ENCODE measurements at regions not wholly inside any gene's neighbourhood (a gene's known extent, or its start where the extent isn't known, plus 50 kb on each side); places are given as distances from the start of the nearest gene placed in this dataset.

GRCh38 chr3:177835917-177836316 is 638.6 kb upstream of the TBL1XR1 start:
- H3K4me3 ChIP-seq (ENCODE audit: low read length) = no peak overlapping the region
- H3K27ac ChIP-seq (ENCODE audit: low read length) = no peak overlapping the region
- no peaks in the 10 kb centered on the region for H3K36me3 ChIP-seq (ENCODE audit: control insufficient read depth, insufficient read depth, low read length)
- H3K27me3 ChIP-seq (ENCODE audit: control insufficient read depth, insufficient read depth, low read length) = no peaks in the 10 kb centered on the region
- H3K4me1 ChIP-seq (ENCODE audit: control insufficient read depth, insufficient read depth, low read length) = peaks cover 7% of the 10 kb centered on the region
- DNase-seq = no peak
- no peaks in the 10 kb centered on the region for H3K9me3 ChIP-seq (ENCODE audit: control insufficient read depth, low read depth, low read length)
- no CpG with 5 or more reads among the region's 1 CpG for WGBS (ENCODE audit: insufficient coverage, low lambda C conversion rate)

- H3K27me3 ChIP-seq (ENCODE audit: control insufficient read depth, insufficient read depth, low read length) = no peaks in the 10 kb centered on the region
- no peaks in the 10 kb centered on the region for H3K36me3 ChIP-seq (ENCODE audit: control insufficient read depth, insufficient read depth, low read length)
- peaks cover 7% of the 10 kb centered on the region for H3K4me1 ChIP-seq (ENCODE audit: control insufficient read depth, insufficient read depth, low read length)
- peak; percentile 41 to 67 for DNase-seq
- H3K4me3 ChIP-seq (ENCODE audit: low read length) = no peak overlapping the region
- no peak overlapping the region for H3K27ac ChIP-seq (ENCODE audit: low read length)
- no peaks in the 10 kb centered on the region for H3K9me3 ChIP-seq (ENCODE audit: control insufficient read depth, low read depth, low read length)
- WGBS (ENCODE audit: insufficient coverage, low lambda C conversion rate) = 0% methylated on average over 2 of the region's 5 CpGs
These were observed 639.4 kb upstream of the TBL1XR1 start for GRCh38 chr3:177836671-177837070.

- no peak for DNase-seq
- Histone ChIP-seq H3K9me3 (ENCODE audit: control insufficient read depth, low read depth, low read length) (no peaks in the 10 kb centered on the region), H3K4me1 (ENCODE audit: control insufficient read depth, insufficient read depth, low read length) (peaks cover 7% of the 10 kb centered on the region), H3K27me3 (ENCODE audit: control insufficient read depth, insufficient read depth, low read length) (no peaks in the 10 kb centered on the region), H3K4me3 (ENCODE audit: low read length) (no peak overlapping the region), H3K36me3 (ENCODE audit: control insufficient read depth, insufficient read depth, low read length) (no peaks in the 10 kb centered on the region), H3K27ac (ENCODE audit: low read length) (no peak overlapping the region)
- WGBS (ENCODE audit: insufficient coverage, low lambda C conversion rate) = no CpG with 5 or more reads among the region's 5 CpGs
These were observed 640.8 kb upstream of the TBL1XR1 start for GRCh38 chr3:177837951-177838655.

GRCh38 chr3:177838766-177839350 is 641.6 kb upstream of the TBL1XR1 start:
- no peaks in the 10 kb centered on the region for H3K27me3 ChIP-seq (ENCODE audit: control insufficient read depth, insufficient read depth, low read length)
- WGBS (ENCODE audit: insufficient coverage, low lambda C conversion rate) = no CpG with 5 or more reads among the region's 7 CpGs
- H3K27ac ChIP-seq (ENCODE audit: low read length) = no peak overlapping the region
- peaks cover 7% of the 10 kb centered on the region for H3K4me1 ChIP-seq (ENCODE audit: control insufficient read depth, insufficient read depth, low read length)
- DNase-seq = no peak
- H3K36me3 ChIP-seq (ENCODE audit: control insufficient read depth, insufficient read depth, low read length) = no peaks in the 10 kb centered on the region
- H3K9me3 ChIP-seq (ENCODE audit: control insufficient read depth, low read depth, low read length) = no peaks in the 10 kb centered on the region
- H3K4me3 ChIP-seq (ENCODE audit: low read length) = no peak overlapping the region

- no CpG with 5 or more reads among the region's 1 CpG for WGBS (ENCODE audit: insufficient coverage, low lambda C conversion rate)
- Histone ChIP-seq H3K36me3 (ENCODE audit: control insufficient read depth, insufficient read depth, low read length) (no peaks in the 10 kb centered on the region), H3K27ac (ENCODE audit: low read length) (no peak overlapping the region), H3K4me3 (ENCODE audit: low read length) (no peak overlapping the region), H3K9me3 (ENCODE audit: control insufficient read depth, low read depth, low read length) (no peaks in the 10 kb centered on the region), H3K4me1 (ENCODE audit: control insufficient read depth, insufficient read depth, low read length) (no peaks in the 10 kb centered on the region), H3K27me3 (ENCODE audit: control insufficient read depth, insufficient read depth, low read length) (no peaks in the 10 kb centered on the region)
- no peak for DNase-seq
These were observed 645.0 kb upstream of the TBL1XR1 start for GRCh38 chr3:177842302-177842701.

GRCh38 chr3:177842743-177843734 is 645.8 kb upstream of the TBL1XR1 start:
- Histone ChIP-seq H3K4me3 (ENCODE audit: low read length) (no peak overlapping the region), H3K27ac (ENCODE audit: low read length) (no peak overlapping the region), H3K9me3 (ENCODE audit: control insufficient read depth, low read depth, low read length) (no peaks in the 10 kb centered on the region), H3K4me1 (ENCODE audit: control insufficient read depth, insufficient read depth, low read length) (no peaks in the 10 kb centered on the region), H3K36me3 (ENCODE audit: control insufficient read depth, insufficient read depth, low read length) (no peaks in the 10 kb centered on the region), H3K27me3 (ENCODE audit: control insufficient read depth, insufficient read depth, low read length) (no peaks in the 10 kb centered on the region)
- WGBS (ENCODE audit: insufficient coverage, low lambda C conversion rate) = 94% methylated on average over 2 of the region's 8 CpGs
- DNase-seq = no peak

GRCh38 chr3:177852001-177852807 is 654.9 kb upstream of the TBL1XR1 start:
- no peaks in the 10 kb centered on the region for H3K36me3 ChIP-seq (ENCODE audit: control insufficient read depth, insufficient read depth, low read length)
- no peak overlapping the region for H3K4me3 ChIP-seq (ENCODE audit: low read length)
- DNase-seq = peak; percentile 37 to 79
- no peaks in the 10 kb centered on the region for H3K27me3 ChIP-seq (ENCODE audit: control insufficient read depth, insufficient read depth, low read length)
- H3K9me3 ChIP-seq (ENCODE audit: control insufficient read depth, low read depth, low read length) = no peaks in the 10 kb centered on the region
- peaks cover 14% of the 10 kb centered on the region for H3K4me1 ChIP-seq (ENCODE audit: control insufficient read depth, insufficient read depth, low read length)
- WGBS (ENCODE audit: insufficient coverage, low lambda C conversion rate) = 14% methylated on average over 2 of the region's 3 CpGs
- H3K27ac ChIP-seq (ENCODE audit: low read length) = peak overlapping the region; percentile 44

GRCh38 chr3:177855021-177855420 is 657.7 kb upstream of the TBL1XR1 start:
- Histone ChIP-seq H3K27me3 (ENCODE audit: control insufficient read depth, insufficient read depth, low read length) (no peaks in the 10 kb centered on the region), H3K36me3 (ENCODE audit: control insufficient read depth, insufficient read depth, low read length) (no peaks in the 10 kb centered on the region), H3K27ac (ENCODE audit: low read length) (no peak overlapping the region), H3K4me1 (ENCODE audit: control insufficient read depth, insufficient read depth, low read length) (peaks cover 14% of the 10 kb centered on the region), H3K4me3 (ENCODE audit: low read length) (no peak overlapping the region), H3K9me3 (ENCODE audit: control insufficient read depth, low read depth, low read length) (no peaks in the 10 kb centered on the region)
- 60% methylated on average over 1 of the region's 2 CpGs for WGBS (ENCODE audit: insufficient coverage, low lambda C conversion rate)
- DNase-seq = no peak

- no peaks in the 10 kb centered on the region for H3K36me3 ChIP-seq (ENCODE audit: control insufficient read depth, insufficient read depth, low read length)
- H3K27ac ChIP-seq (ENCODE audit: low read length) = no peak overlapping the region
- DNase-seq = no peak
- H3K9me3 ChIP-seq (ENCODE audit: control insufficient read depth, low read depth, low read length) = peaks cover 2% of the 10 kb centered on the region
- no CpG with 5 or more reads among the region's 8 CpGs for WGBS (ENCODE audit: insufficient coverage, low lambda C conversion rate)
- H3K4me1 ChIP-seq (ENCODE audit: control insufficient read depth, insufficient read depth, low read length) = no peaks in the 10 kb centered on the region
- no peaks in the 10 kb centered on the region for H3K27me3 ChIP-seq (ENCODE audit: control insufficient read depth, insufficient read depth, low read length)
- H3K4me3 ChIP-seq (ENCODE audit: low read length) = no peak overlapping the region
These were observed 662.9 kb upstream of the TBL1XR1 start for GRCh38 chr3:177860184-177860583.

- Histone ChIP-seq H3K4me3 (ENCODE audit: low read length) (no peak overlapping the region), H3K27ac (ENCODE audit: low read length) (no peak overlapping the region), H3K27me3 (ENCODE audit: control insufficient read depth, insufficient read depth, low read length) (no peaks in the 10 kb centered on the region), H3K4me1 (ENCODE audit: control insufficient read depth, insufficient read depth, low read length) (no peaks in the 10 kb centered on the region), H3K9me3 (ENCODE audit: control insufficient read depth, low read depth, low read length) (peaks cover 2% of the 10 kb centered on the region), H3K36me3 (ENCODE audit: control insufficient read depth, insufficient read depth, low read length) (no peaks in the 10 kb centered on the region)
- DNase-seq = no peak
These were observed 665.7 kb upstream of the TBL1XR1 start for GRCh38 chr3:177862962-177863491.

Data from large intestine (tissue), 3 donors.